ENCODE measurements at regions not wholly inside any gene's neighbourhood (a gene's known extent, or its start where the extent isn't known, plus 50 kb on each side); places are given as distances from the start of the nearest gene placed in this dataset.

DNA sequence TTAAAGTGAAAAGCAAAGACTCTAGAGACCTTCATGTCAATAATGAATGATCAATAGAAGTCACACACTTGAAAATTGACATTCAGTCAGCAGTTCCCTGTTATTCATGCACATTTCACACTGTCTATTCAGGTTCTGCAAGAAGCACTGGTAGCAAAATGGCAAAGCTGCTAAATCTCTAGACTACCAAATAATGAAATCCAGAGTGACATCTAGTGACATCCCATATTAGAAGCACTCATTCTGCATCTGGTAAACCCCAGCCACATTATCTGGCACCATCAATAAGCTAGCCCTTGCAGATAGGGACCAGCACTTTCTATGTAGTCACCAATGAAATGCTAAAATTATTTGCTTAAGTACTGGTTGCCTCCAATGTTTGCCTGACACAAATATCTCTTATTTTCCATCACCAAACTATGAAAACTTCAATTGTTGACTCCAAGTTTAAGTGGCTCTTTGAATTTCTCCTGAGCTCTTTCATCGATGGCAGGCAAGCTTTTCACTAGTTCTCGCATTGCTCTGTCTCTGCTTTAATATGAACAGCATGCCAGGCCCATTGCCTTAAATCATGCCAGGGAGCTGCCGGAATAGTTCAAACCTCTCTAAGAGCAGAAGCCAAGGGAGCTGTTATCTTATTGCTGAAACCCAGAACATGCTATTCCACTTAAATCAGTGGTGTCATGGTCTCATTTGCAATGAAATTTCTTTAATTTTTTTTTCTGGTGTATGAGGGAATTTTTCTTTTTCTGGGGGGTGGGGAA is 409.9 kb downstream of the MZT1 start:
- DNase-seq: no peak

DNA sequence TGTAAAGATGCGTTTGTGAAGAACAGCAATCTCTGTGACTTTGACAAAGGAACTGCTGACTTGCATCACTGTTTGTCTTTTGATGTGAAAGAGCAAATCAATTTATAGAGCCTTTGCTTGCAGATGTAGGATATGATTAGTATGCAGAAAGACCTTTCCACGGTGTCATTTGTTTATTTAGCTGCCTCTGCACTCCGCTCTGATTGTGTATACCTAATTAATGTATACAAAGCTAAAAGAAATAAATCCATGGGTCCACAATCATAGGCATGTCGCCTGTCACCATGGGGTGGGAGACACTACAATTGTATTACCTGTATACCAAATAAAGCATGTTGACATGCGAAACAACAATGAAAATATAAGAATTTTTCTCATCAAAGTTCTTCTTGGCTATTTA is 410.7 kb downstream of the MZT1 start:
- no peak for DNase-seq

DNA sequence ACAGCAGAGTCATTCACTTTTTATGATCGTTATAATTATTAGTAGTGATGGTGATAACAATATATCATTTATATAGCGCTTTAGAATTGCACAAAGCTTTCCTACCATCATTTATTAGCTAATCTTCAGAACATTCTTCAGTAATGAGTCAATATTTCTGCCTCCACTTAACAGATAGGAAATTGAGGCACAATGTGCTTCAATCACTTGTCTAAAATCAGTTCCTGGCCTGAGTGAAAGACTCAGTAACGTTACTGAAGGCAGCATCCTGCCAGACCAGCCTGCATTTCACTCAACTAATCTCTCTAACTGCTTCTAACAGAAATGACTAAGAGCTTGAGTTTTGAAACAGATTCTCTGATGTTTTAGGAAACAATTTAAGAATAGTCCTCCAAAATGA is 412.1 kb downstream of the MZT1 start:
- no peak for DNase-seq

DNA sequence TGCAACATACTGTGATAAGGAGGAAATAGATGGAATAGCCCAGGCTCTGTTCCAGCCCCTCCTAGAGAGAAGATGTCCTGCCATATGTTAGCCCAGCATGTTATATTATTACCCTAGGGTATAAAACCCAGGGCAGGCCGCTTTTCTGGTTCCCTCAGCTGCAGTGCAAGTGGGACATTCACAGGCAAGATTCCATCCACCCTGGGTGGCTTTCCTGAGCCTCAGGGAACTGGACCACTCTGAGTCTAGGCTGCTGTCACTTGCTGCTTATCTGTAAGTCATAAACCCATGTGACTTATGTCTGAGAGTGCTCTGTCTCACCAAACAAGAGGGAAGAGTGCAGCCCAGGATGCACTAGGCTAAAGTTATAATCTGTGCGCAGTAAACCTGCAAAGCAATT is 413.2 kb downstream of the MZT1 start:
- DNase-seq: no peak

DNA sequence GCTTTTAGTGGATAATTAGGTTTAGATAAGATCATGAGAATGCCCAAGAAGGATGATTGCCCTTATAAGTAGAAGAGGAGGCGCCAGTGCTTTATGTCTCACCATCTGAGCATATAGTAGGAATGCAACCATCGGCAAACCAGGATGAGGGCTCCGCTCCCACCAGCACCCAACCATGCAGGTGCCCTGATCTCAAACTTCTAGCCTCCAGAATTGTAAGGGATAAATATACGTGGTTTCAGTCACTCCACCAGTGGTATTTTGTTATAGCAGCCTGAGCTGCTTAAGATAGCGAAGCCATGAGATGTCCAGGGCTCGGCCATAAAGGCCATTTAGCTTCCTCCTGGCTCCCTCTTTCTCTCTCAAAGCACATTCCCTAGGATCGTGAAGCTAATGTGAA is 413.9 kb downstream of the MZT1 start:
- DNase-seq: no peak

DNA sequence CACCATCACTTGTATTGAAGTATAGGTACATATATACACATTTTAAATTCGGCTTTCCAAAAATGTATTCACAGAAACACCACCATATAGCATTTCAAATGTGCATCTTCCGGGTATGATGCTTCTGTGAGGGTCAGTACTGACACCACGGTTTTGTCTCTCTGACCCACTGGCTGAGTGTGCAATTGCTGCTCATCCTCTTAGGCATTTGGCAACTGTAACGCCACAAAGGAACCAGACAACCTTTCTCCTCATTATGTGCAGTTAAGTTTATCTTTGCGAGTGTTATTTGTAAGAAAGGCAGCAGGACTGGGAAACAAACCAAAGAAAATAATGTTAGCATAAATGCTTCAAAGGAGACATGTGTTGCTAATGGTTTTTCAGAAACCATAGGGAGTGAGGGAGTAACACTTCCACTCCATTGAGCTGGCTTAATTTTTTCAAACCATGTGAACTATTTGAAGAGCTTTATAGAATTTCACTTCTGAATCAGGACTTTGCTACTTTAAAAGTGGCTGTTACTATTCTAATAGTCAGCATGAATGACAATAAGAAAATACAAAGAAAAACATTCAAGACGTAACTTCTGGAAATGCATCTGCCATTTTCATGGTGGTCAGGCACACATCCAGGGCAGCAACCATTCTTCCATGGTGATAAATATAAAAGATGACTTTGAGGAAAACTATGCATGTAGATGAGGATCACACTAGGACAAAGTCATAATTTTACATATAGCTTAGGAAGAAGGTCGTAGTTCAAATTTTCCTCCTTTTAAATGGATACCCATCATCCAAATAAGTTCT is 423.3 kb downstream of the MZT1 start:
- DNase-seq: no peak

DNA sequence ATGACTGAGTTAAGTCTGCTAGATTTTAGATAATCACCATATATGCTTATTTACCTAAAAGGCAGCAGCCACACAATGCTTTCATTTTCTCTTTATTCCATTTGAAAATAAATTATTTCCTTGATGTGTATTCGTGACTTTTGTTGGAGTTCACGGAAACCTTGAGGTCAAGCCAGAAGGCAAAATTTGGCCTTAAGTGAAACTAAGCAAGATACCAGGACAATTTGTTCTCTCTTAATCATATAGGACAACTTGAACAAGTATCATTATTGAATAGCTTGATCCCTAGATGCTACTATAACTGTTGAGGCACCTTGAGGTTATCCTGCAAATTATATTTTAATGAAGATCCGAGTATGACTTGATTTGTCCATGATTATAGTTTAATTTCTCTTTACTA is 429.2 kb upstream of the DACH1 start:
- no peak for DNase-seq

DNA sequence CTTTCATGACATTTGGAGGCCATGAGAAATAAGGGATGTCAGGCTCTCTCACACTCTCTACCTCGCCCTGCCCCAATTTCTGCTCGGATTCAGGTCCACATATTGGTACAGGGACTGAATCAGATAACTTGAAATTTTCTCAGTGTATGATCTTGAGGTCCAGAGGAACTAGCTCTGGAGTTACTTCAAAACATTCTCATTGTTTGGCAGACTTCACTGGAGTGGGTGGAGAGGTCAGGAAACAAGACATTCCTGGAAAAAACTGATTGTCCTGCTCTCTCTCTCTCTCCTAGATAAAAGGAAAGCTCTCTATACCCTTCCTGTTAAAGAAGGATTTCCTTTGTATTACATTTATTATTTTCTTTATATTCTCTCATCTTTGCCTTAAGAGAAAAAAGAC is 428.1 kb upstream of the DACH1 start:
- no peak for DNase-seq

DNA sequence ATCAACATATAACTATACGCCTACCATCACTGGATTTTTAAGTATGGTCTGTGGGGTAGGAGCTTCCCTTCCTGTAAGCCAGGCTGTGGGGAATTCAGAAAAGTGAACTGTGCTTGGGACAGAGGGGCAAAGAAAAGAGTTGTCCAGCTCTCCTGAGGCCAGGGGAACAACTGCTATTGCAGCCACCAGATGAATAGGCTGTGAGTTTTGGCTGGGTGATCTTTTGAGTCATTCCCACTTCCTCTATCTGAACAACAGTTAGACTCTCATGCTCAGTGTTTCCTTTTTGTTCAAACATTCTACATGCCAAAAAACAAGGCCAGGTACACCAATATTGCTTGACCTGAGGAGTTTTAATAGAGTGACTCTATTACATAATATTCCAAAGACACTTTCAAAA is 426.2 kb upstream of the DACH1 start:
- DNase-seq: no peak

DNA sequence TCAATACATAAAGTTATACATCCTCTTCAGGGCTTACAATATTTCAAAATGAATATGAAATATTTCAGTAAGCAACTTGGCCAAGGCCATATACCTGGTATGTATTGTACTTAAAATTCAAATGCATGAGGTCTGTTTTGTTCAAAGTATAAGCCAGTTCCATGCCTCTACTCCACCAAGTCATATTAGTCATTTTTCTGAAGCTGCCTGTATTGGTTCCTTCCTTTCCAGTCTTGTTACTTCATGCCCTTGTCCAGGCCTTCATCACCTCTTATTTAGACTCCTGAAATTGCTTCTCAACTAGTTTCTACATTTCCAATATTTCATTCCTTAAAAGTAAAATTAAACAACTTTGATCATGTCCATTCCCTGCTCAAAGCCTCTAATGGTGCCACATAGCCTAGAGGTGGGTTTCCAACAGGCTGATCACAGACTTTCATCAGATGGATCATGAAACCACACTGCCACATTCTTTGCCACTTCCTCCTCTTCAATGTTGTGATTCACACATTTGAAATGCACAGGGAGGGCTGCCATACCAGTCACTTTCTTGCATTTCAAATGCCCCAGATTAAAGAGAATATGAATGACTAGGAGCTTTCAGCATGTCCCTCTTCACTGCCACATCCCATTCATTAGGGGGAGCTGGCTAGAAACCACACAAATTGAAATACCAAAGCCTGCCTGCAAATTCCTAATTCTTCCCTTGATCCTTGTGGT is 424.1 kb upstream of the DACH1 start:
- no peak for DNase-seq

DNA sequence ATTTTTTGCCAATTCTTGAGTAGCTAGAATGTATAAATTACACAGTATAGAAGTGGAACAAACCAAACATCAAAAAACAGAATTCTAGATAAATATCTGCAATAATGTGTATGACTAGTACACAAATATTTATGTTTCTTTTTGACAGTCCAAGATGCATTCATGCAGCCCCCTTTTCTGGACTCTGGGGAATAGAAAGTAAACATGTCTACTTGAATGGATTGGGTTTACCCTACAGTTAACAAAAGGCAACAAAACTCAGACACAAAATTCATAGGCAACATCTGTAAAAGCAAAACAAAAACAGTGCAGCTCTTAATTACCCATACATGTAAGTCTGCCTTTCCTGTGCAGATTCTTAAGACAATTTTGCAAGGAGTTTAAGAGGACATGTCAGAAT is 419.4 kb upstream of the DACH1 start:
- no peak for DNase-seq

DNA sequence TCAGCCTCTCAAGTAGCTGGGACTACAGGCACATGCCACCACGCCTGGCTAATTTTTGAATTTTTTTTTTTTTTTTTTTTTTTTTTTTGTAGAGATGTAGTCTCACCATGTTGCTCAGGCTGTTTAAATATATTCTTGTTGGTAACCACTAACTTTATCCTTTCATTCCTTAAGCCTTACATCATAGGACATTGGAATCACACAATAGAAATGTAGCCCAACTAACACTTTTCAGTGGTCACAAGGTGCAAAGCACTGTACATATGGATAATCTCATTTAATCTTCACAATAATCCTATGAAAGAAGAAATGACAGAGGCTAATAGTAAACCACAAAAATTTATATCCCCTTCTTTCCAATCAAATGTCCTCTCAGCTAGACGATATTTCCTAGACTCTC is 417.8 kb upstream of the DACH1 start:
- DNase-seq: no peak

DNA sequence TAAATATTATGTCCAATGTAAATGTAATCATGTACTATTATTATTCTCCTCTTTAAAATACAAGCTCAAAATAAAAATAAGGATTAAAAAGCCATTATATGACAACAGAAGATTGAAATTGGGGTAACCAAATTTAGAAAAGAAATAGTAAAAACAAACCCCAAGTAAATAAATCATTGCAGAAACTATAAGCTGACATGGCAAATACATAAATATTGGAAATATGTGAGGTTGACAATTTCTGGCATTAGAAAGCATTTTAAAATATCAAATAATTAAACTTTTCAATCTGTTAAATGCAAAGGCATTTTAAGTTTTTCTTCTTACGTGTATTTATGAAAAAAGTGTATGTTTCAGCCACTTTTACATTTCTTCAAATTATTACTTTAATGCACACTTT is 394.7 kb upstream of the DACH1 start:
- DNase-seq: no peak

DNA sequence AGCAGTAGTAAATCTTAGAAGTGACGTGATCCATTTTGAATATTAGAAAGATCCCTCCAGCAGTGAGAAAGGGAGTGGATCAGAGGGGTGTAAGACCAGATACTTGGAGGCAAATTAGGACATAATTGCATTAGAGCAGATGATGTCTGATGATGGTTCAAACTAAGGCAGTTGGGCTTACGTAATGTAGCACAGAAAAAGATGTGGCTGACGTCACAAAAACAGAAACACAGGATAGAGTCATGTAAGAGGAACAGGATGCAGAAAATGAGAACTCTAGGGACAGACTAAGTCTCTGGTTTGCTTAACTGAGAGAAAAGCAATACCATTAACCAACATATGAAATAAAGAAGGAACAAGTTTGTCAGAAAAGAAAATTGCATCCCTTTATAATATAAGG is 392.5 kb upstream of the DACH1 start:
- no peak for DNase-seq

DNA sequence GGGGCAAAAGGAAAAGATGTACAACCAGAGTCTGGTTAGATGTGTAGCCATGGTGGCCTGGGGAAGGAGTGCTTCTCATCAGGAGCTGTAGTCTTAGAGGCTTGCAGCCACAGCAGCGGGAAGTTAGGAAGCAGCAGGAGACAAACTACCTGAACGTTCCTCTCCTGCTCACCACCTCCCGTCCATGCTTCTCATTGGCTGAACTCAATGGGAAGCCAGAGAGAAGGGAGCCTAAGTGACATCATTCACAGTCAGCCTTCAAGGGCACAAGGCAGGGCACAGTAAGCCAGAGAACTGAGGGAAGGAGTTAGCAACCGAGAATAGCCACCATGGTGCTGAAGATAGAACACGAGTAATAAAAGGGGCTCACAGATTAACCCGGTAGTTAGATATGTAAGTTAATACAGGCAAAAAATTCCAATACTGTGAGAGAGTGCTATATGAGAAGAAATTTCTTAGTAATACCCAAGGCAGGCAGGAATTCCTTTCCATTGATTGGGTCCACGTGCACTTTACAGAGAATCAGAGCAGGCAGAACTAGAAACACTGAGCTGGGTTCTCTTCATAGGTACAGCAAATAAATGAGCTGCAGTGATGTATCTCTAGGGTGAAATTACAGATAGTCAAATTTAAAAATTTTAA is 391.5 kb upstream of the DACH1 start:
- no peak for DNase-seq

DNA sequence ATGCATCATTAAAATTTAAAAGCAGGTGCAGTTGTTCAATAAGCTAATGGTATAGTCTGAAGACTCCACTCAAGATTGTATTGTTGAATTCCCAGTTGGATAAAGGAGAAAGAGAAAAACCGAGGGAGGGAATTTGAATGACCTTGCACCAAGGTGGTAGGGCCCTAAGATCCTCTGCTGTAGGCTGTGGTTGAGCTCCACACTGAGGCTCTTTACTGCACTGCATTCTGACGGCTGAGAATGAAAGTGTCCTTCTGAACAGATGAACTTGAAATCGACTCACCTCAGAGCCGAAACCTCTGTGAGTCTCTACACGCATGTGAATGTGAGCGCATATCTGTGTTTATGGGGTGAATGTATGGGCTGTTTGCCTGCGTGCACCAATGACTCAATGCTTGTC is 388.9 kb upstream of the DACH1 start:
- no peak for DNase-seq

DNA sequence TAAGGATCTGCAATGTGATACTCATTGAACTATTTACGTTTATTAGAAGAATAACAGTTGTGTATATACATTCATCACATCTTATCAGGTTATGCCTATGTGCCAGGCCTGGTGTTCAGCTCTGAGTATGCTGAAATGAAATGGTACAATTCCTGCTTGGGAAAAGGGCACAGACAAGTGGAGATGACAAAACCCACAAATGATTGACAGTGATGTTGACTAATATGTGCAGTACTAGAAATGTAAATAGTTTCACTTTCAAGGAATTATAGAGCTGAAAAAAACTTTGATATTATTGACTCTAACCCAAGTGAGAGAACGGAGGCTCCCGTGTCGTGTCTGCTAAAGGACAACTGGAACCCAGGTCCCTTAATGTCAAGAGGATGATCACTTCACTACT is 386.8 kb upstream of the DACH1 start:
- no peak for DNase-seq

DNA sequence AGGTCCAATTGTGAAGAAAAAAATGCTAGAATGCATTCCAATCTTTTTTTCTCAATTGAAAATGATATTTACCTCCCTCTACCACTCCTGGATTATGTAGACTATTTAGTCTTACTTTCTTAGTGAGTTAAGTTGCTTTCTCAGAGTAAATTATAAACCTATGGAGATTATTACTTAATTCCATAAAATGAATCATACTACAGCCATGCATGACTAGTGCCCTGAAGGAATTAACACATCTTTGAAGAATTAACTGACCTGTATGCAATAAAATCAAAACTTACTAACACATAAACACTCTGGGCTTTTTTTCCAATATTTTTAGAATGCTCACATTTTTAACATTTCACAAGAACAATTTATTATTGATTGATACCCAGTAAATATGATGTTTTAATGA is 379.4 kb upstream of the DACH1 start:
- no peak for DNase-seq

DNA sequence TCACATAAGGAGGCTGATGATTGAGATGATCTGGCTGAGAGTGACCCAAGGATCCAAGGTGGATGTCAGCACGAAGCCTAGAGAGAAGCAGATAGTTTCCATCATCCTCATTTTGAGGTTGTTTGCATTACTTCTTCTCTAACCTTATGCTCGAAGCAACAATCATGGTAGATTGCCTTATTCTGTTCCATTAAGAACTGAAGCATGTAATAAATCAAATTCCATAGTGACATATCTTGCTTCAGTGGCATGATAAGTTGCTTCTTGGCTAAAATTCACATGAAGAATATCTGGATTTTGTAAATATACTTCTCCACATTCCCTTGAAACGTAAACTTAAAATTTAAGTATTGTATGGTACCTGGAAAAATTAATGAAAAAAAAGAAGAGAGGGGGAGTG is 377.8 kb upstream of the DACH1 start:
- DNase-seq: no peak

DNA sequence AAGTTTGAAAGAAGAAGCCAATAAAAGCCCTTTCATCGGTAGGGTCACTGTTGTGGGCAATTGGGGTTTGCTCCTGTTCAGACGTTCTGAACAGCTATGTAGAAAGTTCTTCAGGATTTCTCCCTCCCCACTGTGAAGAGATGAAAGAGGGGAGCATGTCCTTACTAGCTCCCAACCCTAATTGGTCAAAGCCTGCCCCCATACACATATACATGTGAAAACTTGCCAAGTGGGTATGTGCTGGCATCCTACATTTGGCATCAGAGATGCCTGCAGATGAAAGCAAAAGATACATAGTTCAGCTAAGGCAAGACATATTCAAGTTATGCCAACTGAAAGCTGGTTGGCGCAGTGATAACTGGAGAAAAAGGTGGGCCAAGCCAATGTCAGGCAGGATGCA is 363.1 kb upstream of the DACH1 start:
- DNase-seq: no peak

DNA sequence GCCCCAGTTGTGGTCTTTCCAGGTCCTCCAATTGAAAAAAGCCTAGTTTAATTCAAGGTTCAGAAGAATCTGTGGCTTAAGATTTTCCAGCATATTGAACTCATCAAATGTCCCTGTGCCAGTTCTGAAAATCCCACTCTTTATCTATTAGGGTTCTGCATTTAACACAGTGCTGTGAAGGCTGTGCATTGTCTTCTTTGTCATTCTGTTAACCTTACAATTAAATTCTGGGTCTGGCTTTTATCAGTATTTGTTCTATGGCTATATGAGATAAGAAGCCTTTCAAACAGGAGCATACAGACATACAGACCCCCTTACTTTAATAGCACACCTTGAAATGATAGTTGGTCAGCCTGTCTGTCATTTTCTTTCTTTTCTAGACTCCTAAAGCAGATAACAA is 362.1 kb upstream of the DACH1 start:
- no peak for DNase-seq

DNA sequence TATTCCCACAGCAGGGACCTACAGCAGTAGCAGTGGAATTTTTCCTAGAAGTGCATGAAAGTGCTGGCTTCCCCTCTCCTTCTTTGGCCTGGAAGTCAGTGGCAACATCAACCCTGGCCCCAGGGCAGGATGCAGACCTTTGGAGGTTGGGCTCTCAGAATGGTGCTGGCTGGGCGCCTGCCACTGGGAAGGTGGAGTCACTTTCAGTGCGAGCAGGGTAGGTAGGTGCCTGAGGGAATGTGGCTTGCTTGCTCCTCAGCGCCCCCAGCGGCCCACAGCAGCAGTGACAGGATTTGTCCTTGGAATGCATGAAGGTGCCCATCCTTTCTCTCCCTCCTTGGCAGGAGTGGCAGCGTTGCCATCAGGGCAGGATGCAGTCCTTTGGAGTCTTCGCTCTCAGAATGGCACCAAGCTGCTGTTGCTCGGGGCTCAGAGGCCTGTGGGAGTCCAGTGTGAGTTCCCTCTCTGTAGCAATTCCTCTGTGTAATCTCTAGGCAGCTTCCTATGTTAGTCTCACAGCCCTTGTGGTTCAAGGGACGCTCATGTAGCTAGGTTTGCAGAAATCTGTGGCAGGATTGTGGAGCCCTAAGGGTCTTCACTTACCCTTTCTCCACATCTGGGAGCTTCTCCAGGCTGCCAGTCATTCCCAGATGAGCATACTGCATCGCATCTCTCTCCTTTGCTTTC is 354.4 kb upstream of the DACH1 start:
- DNase-seq: peak; percentile 9

DNA sequence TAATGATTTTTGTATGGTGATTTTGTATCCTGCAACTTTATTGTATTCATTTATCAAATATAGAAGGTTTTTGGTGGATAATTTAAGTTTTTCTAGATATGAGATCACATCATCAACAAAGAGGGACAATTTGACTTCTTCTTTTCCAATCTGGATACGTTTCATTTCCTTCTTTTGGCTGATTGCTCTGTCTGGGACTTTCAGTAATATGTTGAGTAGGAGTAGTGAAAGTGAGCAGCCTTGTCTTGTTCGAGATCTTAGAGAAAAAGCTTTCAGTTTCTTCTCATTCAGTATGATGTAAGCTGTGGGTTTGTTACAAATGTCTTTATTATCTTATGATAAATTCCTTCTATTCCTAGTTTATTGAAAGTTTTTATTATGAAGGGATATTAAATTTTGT is 352.0 kb upstream of the DACH1 start:
- no peak for DNase-seq

All from GDM1 (cell line).